ENCODE measurements at regions not wholly inside any gene's neighbourhood (a gene's known extent, or its start where the extent isn't known, plus 50 kb on each side); places are given as distances from the start of the nearest gene placed in this dataset.

DNA sequence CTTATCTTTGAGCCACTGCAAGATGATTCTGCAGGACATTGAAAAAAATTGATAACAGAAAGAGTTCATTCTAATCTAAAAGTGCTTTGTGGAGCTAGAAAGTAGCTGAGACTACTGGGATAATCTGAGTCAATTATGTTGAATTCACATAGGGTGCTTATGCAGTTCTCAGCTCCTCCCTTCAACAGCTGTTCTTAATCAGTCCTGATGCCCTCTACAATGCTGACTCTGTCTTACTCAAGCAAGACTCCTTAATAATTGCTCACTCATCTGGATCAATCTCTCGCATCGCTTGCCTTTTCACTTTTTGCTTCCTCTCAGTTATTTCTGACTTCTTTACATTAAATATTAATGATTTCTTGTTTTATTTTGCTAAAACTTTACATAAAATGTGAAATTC lies 182.1 kb downstream of the PCDH17 start:
- TF ChIP-seq, protein P1, sequence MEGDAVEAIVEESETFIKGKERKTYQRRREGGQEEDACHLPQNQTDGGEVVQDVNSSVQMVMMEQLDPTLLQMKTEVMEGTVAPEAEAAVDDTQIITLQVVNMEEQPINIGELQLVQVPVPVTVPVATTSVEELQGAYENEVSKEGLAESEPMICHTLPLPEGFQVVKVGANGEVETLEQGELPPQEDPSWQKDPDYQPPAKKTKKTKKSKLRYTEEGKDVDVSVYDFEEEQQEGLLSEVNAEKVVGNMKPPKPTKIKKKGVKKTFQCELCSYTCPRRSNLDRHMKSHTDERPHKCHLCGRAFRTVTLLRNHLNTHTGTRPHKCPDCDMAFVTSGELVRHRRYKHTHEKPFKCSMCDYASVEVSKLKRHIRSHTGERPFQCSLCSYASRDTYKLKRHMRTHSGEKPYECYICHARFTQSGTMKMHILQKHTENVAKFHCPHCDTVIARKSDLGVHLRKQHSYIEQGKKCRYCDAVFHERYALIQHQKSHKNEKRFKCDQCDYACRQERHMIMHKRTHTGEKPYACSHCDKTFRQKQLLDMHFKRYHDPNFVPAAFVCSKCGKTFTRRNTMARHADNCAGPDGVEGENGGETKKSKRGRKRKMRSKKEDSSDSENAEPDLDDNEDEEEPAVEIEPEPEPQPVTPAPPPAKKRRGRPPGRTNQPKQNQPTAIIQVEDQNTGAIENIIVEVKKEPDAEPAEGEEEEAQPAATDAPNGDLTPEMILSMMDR (IDR thresholded peaks at IDR 0.05) = no peak
- TF ChIP-seq EP300 (IDR thresholded peaks at IDR 0.05) = no peak
- no peak for TF ChIP-seq POLR2AphosphoS5 (IDR thresholded peaks at IDR 0.05)
- TF ChIP-seq POLR2A (IDR thresholded peaks at IDR 0.05) = no peak

Measured in upper lobe of left lung (tissue), 4 donors.